ENCODE measurements at regions not wholly inside any gene's neighbourhood (a gene's known extent, or its start where the extent isn't known, plus 50 kb on each side); places are given as distances from the start of the nearest gene placed in this dataset.

DNA sequence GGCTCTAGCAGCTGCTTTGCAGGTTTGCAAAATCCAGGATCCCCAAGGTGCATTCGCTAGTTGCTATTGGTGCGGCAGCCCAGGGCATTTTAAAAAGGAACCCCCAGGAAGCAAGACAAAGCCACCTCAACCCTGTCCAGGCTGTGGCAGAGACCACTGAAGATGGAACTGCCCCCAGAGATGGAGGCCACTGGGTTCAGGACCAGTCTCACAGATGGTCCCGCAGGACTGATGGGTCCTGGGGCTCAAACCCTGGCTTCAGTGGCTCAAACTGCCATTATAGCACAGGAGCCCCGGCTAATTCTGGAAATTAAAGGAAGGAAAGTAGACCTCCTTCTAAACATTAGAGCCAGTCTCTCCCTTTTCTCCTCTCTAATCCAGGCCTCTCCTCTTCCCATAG is 79.8 kb upstream of the TSPAN11 start:
- Histone ChIP-seq H3K27ac (ENCODE audit: low read depth, low read length) (no peak overlapping the region), H3K4me1 (ENCODE audit: insufficient read depth, low read length) (peaks cover 13% of the 10 kb centered on the region), H3K27me3 (ENCODE audit: insufficient read depth, low read length) (no peaks in the 10 kb centered on the region; the same call in 1 of the 2 replicates), H3K4me3 (ENCODE audit: low read length) (no peak overlapping the region), H3K9me3 (ENCODE audit: insufficient read depth, low read depth, low read length) (no peaks in the 10 kb centered on the region), H3K9ac (ENCODE audit: low read depth, low read length) (no peak overlapping the region), H3K36me3 (ENCODE audit: insufficient read depth, low read length) (no peaks in the 10 kb centered on the region)
- WGBS = 85% methylated on average over 4 of the region's 4 CpGs

DNA sequence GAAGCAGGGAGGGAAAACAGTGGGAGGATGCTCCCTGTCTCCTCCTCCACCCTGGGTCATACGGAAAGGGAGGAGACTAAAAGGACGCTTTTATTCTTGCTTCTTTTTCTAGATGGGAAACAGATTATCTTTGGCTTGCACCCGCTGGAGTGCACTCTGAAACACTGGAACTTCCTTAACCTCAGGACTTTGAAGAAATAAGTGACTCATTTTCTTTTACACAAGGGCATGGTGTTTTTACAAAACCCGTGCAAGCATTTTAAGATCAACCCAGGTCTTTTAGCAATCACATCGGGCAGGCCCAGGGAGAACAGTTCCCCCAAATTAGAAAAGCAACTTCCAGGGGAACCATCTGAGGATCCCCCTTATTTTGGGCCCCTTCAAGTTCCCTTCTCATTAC is 80.9 kb upstream of the TSPAN11 start:
- Histone ChIP-seq H3K9me3 (ENCODE audit: insufficient read depth, low read depth, low read length) (no peaks in the 10 kb centered on the region), H3K27ac (ENCODE audit: low read depth, low read length) (no peak overlapping the region), H3K4me1 (ENCODE audit: insufficient read depth, low read length) (peaks cover 7% of the 10 kb centered on the region), H3K4me3 (ENCODE audit: low read length) (no peak overlapping the region), H3K9ac (ENCODE audit: low read depth, low read length) (no peak overlapping the region), H3K27me3 (ENCODE audit: insufficient read depth, low read length) (no peaks in the 10 kb centered on the region; the same call in 1 of the 2 replicates), H3K36me3 (ENCODE audit: insufficient read depth, low read length) (no peaks in the 10 kb centered on the region)
- WGBS = 90% methylated on average over 5 of the region's 5 CpGs

DNA sequence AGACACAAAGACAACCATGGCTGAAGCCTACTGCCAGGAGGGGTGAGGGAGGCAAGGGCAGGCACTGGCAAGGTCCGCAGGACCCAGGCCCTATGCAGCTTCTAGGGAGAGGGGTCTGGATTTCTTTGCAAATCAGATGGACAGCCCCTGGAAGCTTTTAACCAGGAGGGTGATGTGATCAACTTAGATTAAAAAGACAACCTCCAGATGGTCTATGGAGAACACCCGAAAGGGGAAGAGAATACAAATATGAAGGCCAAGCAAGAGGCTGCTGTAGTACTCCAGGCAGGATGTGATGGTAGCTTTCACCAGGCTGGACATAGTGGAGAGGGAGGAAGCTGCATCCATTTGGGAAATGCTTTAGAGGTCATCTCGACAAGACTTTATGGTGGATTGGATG is 83.3 kb upstream of the TSPAN11 start:
- WGBS = 92% methylated on average over 3 of the region's 3 CpGs

DNA sequence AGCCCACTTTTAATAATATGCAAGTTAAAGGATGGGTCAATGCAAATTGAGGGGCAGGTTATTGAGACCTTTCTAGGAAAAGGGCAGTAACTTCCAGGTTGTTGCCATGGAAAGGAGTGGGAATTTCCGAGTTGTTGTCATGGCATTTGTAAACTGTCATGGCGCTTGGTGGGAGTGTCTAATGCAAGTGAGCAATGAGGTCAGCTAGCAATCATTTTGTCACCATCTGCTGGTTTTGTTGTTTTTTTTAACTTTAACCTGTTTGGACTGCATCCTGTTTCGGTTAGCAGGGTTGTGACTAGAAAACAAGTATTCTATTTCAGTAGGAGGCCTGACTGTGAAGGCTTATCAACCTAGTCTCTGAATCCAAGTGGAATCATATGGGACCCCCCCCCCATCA is 85.8 kb upstream of the TSPAN11 start:
- Histone ChIP-seq H3K4me1 (ENCODE audit: insufficient read depth, low read length) (peaks cover 7% of the 10 kb centered on the region), H3K27ac (ENCODE audit: low read depth, low read length) (no peak overlapping the region), H3K9me3 (ENCODE audit: insufficient read depth, low read depth, low read length) (no peaks in the 10 kb centered on the region), H3K4me3 (ENCODE audit: low read length) (no peak overlapping the region), H3K27me3 (ENCODE audit: insufficient read depth, low read length) (no peaks in the 10 kb centered on the region; the same call in 1 of the 2 replicates), H3K9ac (ENCODE audit: low read depth, low read length) (no peak overlapping the region), H3K36me3 (ENCODE audit: insufficient read depth, low read length) (no peaks in the 10 kb centered on the region)
- WGBS = 88% methylated on average over 3 of the region's 3 CpGs

More for the DNA sequence above, 83.3 kb upstream of the TSPAN11 start:
- Histone ChIP-seq H3K27me3 (ENCODE audit: insufficient read depth, low read length) (no peaks in the 10 kb centered on the region; the same call in 1 of the 2 replicates), H3K9ac (ENCODE audit: low read depth, low read length) (no peak overlapping the region), H3K4me1 (ENCODE audit: insufficient read depth, low read length) (peaks cover 7% of the 10 kb centered on the region), H3K36me3 (ENCODE audit: insufficient read depth, low read length) (no peaks in the 10 kb centered on the region), H3K4me3 (ENCODE audit: low read length) (no peak overlapping the region), H3K9me3 (ENCODE audit: insufficient read depth, low read depth, low read length) (no peaks in the 10 kb centered on the region), H3K27ac (ENCODE audit: low read depth, low read length) (no peak overlapping the region)

DNA sequence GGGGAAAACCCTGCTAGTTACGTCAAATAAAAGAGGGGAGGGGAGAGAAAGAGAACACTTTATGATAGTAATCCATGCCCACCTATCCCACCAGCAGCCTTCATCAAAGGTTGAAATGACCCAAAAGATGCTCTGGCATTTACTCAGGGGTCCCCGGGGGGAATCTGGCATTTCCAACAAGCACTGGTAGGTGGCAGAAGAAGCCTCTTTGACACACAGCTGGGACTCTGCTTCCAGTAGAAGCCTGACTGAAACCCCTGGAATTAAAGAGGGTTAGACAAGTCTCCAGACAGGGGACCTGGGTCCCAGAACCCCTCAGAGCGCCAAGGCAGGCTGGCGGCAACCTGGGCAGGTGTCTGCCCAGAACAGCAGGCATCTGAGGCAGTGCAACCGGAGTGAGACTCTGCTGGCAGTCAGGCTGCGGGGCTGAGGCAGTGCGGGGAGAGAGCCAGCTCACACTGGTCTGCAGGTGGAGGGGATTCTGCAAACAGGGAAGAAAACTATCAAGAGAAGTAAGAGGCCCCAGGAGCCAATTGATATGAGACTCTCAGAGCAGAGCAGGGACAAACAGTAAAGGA is 85.0 kb upstream of the CAPRIN2 start:
- WGBS = 68% methylated on average over 6 of the region's 7 CpGs
- H3K9ac ChIP-seq (ENCODE audit: low read depth, low read length) = no peak overlapping the region
- H3K27ac ChIP-seq (ENCODE audit: low read depth, low read length) = no peak overlapping the region
- no peak overlapping the region for H3K4me3 ChIP-seq (ENCODE audit: low read length)
- H3K4me1 ChIP-seq (ENCODE audit: insufficient read depth, low read length) = peaks cover 7% of the 10 kb centered on the region
- no peaks in the 10 kb centered on the region for H3K36me3 ChIP-seq (ENCODE audit: insufficient read depth, low read length)
- no peaks in the 10 kb centered on the region for H3K9me3 ChIP-seq (ENCODE audit: insufficient read depth, low read depth, low read length)
- no peaks in the 10 kb centered on the region; the same call in 1 of the 2 replicates for H3K27me3 ChIP-seq (ENCODE audit: insufficient read depth, low read length)

DNA sequence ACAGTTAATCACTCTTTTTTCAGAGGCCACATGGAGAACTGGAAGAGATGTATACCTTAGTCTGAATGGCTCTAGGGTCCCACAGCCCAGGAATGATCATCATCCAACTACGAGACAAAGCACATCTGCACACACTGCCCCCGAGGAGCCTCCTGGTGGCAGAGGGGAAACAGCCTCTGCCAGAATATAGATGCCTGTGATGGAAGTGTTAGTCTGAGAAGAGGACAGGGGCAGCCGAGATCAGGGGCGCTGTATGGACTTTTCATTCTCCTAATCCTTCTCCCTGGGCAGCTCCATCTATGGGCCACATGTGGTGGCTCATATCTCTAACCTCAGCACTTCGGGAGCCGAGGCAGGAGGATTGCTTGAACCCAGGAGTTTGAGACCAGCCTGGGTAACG is 82.8 kb upstream of the CAPRIN2 start:
- Histone ChIP-seq H3K27ac (ENCODE audit: low read depth, low read length) (no peak overlapping the region), H3K4me3 (ENCODE audit: low read length) (no peak overlapping the region), H3K27me3 (ENCODE audit: insufficient read depth, low read length) (no peaks in the 10 kb centered on the region), H3K4me1 (ENCODE audit: insufficient read depth, low read length) (no peaks in the 10 kb centered on the region), H3K9ac (ENCODE audit: low read depth, low read length) (no peak overlapping the region), H3K9me3 (ENCODE audit: insufficient read depth, low read depth, low read length) (no peaks in the 10 kb centered on the region), H3K36me3 (ENCODE audit: insufficient read depth, low read length) (no peaks in the 10 kb centered on the region)
- WGBS = 67% methylated on average over 7 of the region's 7 CpGs

DNA sequence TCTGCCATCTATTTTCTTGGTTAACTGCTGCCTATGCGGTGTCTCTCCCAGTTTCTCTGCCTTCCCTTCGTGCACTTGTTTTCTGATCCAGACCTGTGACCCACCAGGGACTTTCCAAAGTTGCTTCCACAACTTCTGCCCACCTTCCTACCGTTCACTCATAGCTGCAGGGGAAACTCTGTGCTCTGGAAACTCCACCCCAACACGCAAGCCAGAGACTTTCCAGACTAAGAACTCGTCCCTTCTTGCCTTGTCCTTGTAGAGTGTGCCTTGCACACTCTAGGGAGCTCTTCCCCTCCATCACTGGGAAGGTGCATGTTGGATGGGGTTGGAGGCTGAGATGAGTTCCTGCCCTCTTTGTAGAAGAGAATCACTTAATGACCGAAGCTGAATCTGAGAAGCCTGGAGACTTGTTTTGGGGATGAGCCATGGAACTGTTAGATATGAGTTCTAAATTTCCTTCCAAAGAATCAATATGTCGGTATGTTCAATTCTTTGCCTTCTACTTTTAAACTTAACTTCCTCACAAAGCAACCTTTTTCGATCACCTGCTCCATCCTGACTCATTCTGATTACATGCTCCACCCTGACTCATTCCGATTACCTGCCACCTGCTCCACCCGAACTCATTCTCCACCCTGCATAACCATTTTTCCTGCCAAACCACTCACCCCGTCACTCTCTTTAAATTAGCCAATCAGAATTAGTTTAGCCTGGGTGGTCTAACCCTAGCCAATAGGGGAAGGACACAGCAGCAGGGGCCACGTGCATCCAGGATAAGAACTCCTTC is 82.1 kb upstream of the CAPRIN2 start:
- Histone ChIP-seq H3K36me3 (ENCODE audit: insufficient read depth, low read length) (no peaks in the 10 kb centered on the region), H3K4me3 (ENCODE audit: low read length) (no peak overlapping the region), H3K27me3 (ENCODE audit: insufficient read depth, low read length) (no peaks in the 10 kb centered on the region), H3K9me3 (ENCODE audit: insufficient read depth, low read depth, low read length) (no peaks in the 10 kb centered on the region), H3K4me1 (ENCODE audit: insufficient read depth, low read length) (no peaks in the 10 kb centered on the region), H3K9ac (ENCODE audit: low read depth, low read length) (no peak overlapping the region), H3K27ac (ENCODE audit: low read depth, low read length) (no peak overlapping the region)
- 83% methylated on average over 12 of the region's 12 CpGs for WGBS

DNA sequence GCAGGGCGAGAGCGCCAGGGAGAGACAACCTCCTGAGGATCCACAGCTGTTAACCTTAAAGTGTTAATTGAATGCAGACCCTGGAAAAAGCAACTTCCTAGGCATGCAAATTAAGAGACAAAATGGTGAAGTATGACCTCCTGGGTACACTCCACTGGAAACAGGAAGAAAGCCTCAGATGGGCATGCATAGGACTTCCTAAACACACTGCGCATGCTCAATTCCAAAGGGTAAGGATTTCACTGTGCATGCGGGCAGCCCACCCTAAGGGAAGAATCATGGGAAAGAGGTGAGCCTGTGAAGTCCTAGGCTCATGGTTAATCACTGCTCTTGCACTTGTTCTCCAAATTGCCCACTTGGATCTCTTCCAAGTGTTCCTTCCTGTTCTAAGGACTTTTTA is 80.5 kb upstream of the CAPRIN2 start:
- Histone ChIP-seq H3K9ac (ENCODE audit: low read depth, low read length) (no peak overlapping the region), H3K4me3 (ENCODE audit: low read length) (no peak overlapping the region), H3K36me3 (ENCODE audit: insufficient read depth, low read length) (no peaks in the 10 kb centered on the region), H3K9me3 (ENCODE audit: insufficient read depth, low read depth, low read length) (no peaks in the 10 kb centered on the region), H3K27me3 (ENCODE audit: insufficient read depth, low read length) (no peaks in the 10 kb centered on the region), H3K27ac (ENCODE audit: low read depth, low read length) (no peak overlapping the region), H3K4me1 (ENCODE audit: insufficient read depth, low read length) (no peaks in the 10 kb centered on the region)
- WGBS = 90% methylated on average over 4 of the region's 4 CpGs

DNA sequence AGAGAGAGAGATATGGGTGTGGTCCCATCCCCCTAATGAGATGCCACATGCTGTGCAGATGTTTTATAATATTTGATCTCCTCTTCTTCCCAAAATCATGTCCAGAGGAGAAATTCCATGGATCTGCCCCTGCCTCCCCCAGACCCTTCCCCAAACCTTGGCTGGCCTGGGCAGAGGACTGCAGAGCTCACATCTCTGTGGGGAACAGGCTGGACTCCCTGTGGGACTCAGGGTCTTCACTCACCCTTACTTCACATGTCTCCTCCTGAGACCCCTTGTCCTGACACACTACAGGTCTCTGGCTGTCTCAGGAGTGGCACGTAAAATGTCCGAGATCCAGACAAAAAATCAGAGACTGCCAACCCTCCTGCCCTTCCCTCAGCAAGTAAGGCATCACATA is 76.0 kb upstream of the CAPRIN2 start:
- Histone ChIP-seq H3K36me3 (ENCODE audit: insufficient read depth, low read length) (no peaks in the 10 kb centered on the region), H3K9ac (ENCODE audit: low read depth, low read length) (no peak overlapping the region), H3K27ac (ENCODE audit: low read depth, low read length) (no peak overlapping the region), H3K4me3 (ENCODE audit: low read length) (no peak overlapping the region), H3K9me3 (ENCODE audit: insufficient read depth, low read depth, low read length) (no peaks in the 10 kb centered on the region), H3K4me1 (ENCODE audit: insufficient read depth, low read length) (no peaks in the 10 kb centered on the region), H3K27me3 (ENCODE audit: insufficient read depth, low read length) (no peaks in the 10 kb centered on the region)
- 91% methylated on average over 2 of the region's 2 CpGs for WGBS

DNA sequence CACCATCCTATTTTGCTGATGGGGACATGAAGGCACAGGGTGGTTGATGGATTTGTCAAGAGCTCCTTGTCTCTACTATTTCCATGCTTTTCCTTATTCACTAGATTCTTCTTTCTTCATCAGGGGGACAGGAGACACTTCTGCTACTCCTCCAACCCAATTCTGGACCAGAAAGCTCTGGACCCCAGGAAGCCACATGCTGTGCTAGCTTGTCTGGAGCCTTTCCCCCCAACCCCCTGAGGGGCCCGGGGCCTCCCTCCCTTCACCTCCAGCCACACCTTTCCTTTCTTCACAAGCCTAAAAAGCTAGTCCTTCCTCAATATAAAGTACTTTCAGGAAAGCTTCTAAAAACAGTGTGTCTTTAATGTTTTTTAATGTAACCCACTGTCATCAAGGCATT is 75.1 kb upstream of the CAPRIN2 start:
- no peak overlapping the region for H3K4me3 ChIP-seq (ENCODE audit: low read length)
- H3K9me3 ChIP-seq (ENCODE audit: insufficient read depth, low read depth, low read length) = no peaks in the 10 kb centered on the region
- WGBS = 93% methylated on average over 1 of the region's 1 CpG
- no peaks in the 10 kb centered on the region for H3K4me1 ChIP-seq (ENCODE audit: insufficient read depth, low read length)
- no peaks in the 10 kb centered on the region for H3K36me3 ChIP-seq (ENCODE audit: insufficient read depth, low read length)
- 0 out of 2 replicates have a peak, but pooled peaks cover 5% of the 10 kb centered on the region for H3K27me3 ChIP-seq (ENCODE audit: insufficient read depth, low read length)
- H3K27ac ChIP-seq (ENCODE audit: low read depth, low read length) = no peak overlapping the region
- H3K9ac ChIP-seq (ENCODE audit: low read depth, low read length) = no peak overlapping the region

DNA sequence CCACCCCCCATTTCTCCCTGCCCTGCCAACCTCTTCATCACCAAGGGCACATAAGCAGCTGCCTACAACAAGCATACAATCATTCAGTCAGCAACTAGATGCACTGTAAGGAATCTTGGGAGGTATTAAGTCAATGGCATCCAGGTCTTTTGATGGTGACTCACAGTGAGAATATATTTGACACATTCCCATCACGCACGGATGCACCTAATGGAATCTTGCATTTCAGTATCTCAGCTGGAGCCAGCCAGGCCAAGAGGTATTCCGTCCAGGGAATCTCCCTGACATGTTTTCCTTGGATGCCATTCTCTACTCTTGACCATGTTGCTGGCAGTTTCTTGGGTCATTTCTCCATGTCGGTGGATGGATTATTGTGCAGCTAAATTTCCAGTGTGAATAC is 73.9 kb upstream of the CAPRIN2 start:
- H3K9ac ChIP-seq (ENCODE audit: low read depth, low read length) = no peak overlapping the region
- H3K27ac ChIP-seq (ENCODE audit: low read depth, low read length) = no peak overlapping the region
- H3K36me3 ChIP-seq (ENCODE audit: insufficient read depth, low read length) = no peaks in the 10 kb centered on the region
- H3K9me3 ChIP-seq (ENCODE audit: insufficient read depth, low read depth, low read length) = no peaks in the 10 kb centered on the region
- no peaks in the 10 kb centered on the region for H3K4me1 ChIP-seq (ENCODE audit: insufficient read depth, low read length)
- no peak overlapping the region for H3K4me3 ChIP-seq (ENCODE audit: low read length)
- 68% methylated on average over 4 of the region's 4 CpGs for WGBS
- H3K27me3 ChIP-seq (ENCODE audit: insufficient read depth, low read length) = peaks cover 17% of the 10 kb centered on the region

Data from HUES64 (cell line).